GM21528 (cell line): ENCODE measurements at regions not wholly inside any gene's neighbourhood (a gene's known extent, or its start where the extent isn't known, plus 50 kb on each side); places are given as distances from the start of the nearest gene placed in this dataset.
"Not testable (repeated sequence)": the region's sequence is repeated elsewhere in the genome, so short reads cannot be mapped to it uniquely, and the experiment has no call there.

Experiments used
- ATAC-seq: cut with Tn5 transposase; IDR thresholded peaks from one replicate; pipeline ENCODE4 v1.9.1; 2021; ENCODE audit warnings: mild to moderate bottlenecking, moderate library complexity; ENCODE audit not compliant: unreplicated experiment, low FRiP score

- ATAC-seq, result no peak
Observed at GRCh38 chr18:10604182-10604581, 78.4 kb downstream of the NAPG start.

DNA sequence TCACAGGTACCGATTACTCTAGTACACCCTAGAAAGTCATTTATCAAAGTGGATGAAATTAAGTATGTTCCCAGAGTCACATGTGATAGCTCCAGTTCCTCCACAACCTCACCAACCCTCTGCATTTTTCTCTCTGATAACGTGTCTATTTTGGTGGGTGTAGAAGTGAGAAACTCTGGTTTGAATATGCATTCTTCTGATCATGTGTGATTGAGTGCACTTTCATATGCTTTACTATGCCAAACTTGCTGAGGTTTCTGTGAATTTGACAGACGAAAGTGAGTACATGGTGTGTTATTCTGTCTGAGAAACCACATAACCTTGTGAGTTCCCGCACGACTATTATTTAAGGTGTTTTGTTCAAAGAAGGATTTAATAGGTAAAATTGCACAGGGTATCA lies 81.1 kb downstream of the NAPG start:
- peak; percentile 62 for ATAC-seq

DNA sequence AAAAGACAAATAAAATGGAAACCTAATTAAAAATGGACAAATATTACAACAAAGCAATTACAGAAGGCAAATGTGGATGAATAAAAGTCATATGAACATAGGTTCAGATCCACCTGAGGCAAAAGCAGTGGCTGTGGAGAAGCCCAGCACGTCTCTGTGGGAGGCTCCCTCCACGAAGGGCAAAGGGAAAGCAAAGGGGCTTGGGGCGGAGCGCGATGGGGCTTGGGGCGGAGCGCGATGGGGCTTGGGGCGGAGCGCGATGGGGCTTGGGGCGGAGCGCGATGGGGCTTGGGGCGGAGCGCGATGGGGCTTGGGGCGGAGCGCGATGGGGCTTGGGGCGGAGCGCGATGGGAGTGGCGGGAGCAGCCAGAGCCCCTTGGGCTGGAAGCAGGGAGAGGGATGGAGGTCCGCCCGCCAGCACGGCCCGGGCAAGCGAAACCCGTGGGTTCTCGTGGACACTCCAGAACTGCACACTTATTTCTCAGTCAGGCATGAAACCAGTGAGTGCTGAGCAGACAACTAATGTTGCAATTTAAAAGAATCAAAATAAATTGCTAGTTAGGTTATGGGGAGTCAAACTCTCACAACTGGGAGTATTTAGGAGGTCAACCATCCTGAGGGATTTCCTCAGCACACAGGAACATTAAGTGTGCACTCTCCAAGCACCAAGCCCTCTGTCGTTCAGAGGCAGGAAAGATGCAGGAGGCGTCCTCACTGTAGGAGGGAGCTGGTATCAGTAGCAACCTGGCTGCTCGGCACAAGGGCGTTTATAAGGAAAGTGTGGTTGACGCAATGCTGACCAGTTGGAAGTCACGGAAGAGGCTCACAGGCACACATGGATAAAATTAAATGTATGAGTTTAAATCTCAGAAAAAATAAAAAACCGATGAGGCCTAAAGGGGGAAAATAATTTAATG lies 81.8 kb downstream of the NAPG start:
- not testable (repeated sequence) for ATAC-seq

DNA sequence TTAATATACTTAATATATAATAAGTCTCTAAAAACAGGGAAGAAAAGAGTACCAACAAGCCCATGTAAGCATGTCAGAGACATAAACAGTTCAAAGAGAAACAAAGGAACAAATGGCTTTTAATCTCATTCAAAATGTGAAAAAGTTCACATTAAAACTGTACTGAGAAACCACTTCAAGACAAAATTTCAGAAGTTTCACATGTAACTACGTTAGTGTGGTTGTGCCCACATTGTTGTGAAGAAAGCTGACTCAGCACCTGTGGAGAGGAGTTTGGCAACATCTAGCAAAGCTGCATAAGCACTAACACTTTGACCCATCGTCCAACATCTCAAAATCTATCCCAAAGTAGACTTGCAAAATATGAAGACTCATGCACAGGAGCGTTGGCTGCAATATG lies 82.6 kb downstream of the NAPG start:
- ATAC-seq, result not testable (repeated sequence)

DNA sequence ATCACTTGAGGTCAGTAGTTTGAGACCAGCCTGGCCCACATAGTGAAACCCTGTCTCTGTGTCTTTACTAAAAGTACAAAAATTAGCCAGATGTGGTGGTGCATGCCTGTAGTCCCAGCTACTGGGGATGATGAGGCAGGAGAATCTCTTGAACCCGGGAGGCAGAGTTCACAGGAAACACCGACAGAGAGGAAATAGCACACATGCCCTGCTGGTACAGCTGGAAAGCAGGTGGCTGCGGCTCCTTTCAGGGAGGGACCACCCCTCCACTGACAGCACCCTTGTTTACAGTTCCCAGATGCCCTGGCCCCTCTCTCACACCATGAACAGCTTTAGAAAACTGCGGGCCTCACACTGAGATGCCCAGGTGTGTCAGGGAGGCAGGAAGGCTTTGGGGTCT lies 83.2 kb downstream of the NAPG start:
- ATAC-seq, result not testable (repeated sequence)

- ATAC-seq, result not testable (repeated sequence)
Observed at GRCh38 chr18:10613226-10613625, 87.4 kb downstream of the NAPG start.

DNA sequence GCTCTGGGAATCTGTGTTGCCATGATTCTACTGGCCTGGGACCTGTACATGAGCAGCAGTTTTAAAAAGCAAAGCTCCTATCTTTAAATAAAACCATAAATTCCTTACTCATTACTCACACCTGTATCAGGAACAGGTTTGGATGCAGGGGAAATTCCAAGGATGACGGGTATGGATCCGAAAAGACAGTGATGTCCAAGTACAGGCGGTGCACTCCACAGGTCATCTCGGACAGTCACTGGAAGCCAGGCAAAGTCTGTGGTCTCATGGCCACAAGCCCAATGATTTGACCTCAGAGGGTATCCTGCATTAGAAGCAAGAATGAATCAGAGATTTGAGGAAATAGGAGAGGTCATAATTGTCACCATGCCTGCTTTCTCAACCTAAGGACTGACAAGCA lies 90.9 kb downstream of the NAPG start:
- not testable (repeated sequence) for ATAC-seq

DNA sequence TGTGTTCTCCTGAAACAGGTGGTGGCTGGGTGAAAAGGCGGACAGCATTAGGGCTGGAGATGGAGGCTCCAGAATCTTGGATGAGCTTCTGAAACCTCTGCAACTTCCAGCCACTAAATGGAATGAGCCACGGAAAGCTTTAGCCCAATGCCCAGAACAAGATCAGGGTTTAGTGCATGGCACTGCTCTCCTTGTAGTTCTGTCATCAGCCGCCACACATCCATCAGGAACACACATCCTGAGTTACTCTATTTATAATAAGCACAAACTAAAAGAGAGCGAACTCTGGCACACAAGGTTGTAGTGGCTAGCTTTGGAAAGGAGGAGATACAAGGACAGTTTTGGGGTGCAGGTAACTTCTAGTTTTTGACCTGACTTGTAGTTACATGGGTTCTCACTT lies 93.0 kb downstream of the NAPG start:
- not testable (repeated sequence) for ATAC-seq

- not testable (repeated sequence) for ATAC-seq
Observed at GRCh38 chr18:10619280-10619679, 93.5 kb downstream of the NAPG start.

GRCh38 chr18:10619833-10620232 lies 94.0 kb downstream of the NAPG start:
- ATAC-seq, result not testable (repeated sequence)
